ENCODE measurements at regions not wholly inside any gene's neighbourhood (a gene's known extent, or its start where the extent isn't known, plus 50 kb on each side); places are given as distances from the start of the nearest gene placed in this dataset.
A peak's percentile ranks its signal among the peaks of the same experiment; 100 is the strongest.
"Not testable (repeated sequence)": the region's sequence is repeated elsewhere in the genome, so short reads cannot be mapped to it uniquely, and the experiment has no call there.

DNA sequence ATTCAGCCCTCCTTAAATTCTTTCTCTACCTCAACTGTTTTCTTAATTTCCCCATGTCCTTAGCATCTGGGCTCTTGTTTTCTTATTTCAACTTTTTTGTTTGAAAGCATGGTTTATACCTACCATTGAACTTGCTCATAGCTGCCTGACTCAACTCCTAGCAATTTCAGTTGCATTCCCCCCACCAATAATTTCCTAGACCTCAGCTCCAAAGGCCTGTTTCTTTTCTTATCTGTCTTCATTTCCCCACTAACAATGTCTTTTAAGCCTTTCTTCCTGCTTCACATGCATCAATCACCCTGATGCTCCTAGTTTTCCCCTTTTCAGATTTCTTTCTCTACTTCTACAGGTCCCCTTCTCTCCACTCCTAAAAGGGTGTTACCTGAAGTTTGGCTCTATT is 129.7 kb upstream of the PDE4D start:
- no peak overlapping the region for H3K27ac ChIP-seq
- TF ChIP-seq CTCF (conservative IDR thresholded peaks at IDR 0.05): no peak
- no peak for TF ChIP-seq ZFX (IDR thresholded peaks at IDR 0.05)

GRCh38 chr5:60020457-60020856 is 126.9 kb upstream of the PDE4D start:
- no peak overlapping the region for H3K27ac ChIP-seq
- TF ChIP-seq CTCF (conservative IDR thresholded peaks at IDR 0.05) (no peak), ZFX (IDR thresholded peaks at IDR 0.05) (no peak)

DNA sequence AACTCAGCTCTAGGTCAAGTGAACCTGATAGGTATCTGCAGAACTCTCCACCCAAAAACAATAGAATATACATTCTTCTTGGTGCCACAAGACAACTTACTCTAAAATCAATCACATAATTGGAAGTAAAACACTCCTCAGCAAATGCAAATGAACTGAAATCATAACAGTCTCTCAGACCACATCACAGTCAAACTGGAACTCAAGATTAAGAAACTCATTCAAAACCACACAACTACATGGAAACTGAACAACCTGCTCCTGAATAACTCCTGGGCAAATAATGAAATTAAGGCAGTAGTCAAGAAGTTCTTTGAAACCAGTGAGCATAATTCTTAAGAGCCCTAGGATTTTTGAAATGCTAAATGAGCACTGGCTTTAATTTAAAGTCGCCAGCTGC is 125.4 kb upstream of the PDE4D start:
- H3K27ac ChIP-seq: not testable (repeated sequence)

GRCh38 chr5:60018091-60018490 is 124.6 kb upstream of the PDE4D start:
- TF ChIP-seq ZFX (IDR thresholded peaks at IDR 0.05): no peak
- TF ChIP-seq CTCF (conservative IDR thresholded peaks at IDR 0.05): no peak
- H3K27ac ChIP-seq: no peak overlapping the region

GRCh38 chr5:60014331-60014730 is 120.8 kb upstream of the PDE4D start:
- H3K27ac ChIP-seq: no peak overlapping the region
- no peak for TF ChIP-seq CTCF (conservative IDR thresholded peaks at IDR 0.05)
- TF ChIP-seq ZFX (IDR thresholded peaks at IDR 0.05): no peak

DNA sequence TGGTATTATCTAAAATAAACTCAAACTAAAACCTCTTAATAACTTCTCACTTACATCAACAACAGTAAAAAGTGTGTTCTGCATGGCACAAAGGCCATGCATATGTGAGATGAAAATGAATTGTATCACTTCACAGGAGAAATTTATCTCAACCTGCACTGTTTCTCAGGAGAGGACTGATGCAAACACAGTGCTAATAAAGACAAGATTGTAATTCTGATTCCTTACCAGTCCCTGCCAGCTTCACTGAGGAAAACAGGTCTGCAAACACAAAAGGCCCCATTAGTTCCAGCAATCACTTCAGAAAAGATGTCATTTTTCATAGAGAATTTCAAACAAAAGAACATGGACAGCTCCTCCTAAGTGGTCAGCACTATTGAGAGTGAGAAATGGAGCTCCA is 117.3 kb upstream of the PDE4D start:
- no peak for TF ChIP-seq CTCF (conservative IDR thresholded peaks at IDR 0.05)
- no peak for TF ChIP-seq ZFX (IDR thresholded peaks at IDR 0.05)
- H3K27ac ChIP-seq: no peak overlapping the region

GRCh38 chr5:60010328-60010727 is 116.8 kb upstream of the PDE4D start:
- no peak for TF ChIP-seq ZFX (IDR thresholded peaks at IDR 0.05)
- peak; percentile 42 for TF ChIP-seq CTCF (conservative IDR thresholded peaks at IDR 0.05)
- H3K27ac ChIP-seq: no peak overlapping the region

DNA sequence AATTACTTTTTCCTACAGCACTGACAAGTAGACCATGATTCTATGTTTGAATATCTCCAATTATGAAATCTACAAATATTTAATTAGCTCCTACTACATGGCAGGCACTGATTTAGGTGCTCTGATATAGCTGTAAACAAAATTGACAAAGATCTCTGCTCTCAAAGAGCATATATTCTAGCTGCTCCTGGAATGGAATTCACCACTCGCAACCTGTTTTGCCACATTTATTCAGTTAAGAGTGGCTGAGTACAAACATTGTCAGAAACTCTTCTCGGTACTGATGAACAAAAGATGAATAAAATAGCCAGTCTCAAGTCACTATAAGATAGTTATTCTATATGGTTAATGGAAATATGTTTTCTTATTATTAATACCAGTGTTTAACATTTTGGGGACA is 114.2 kb upstream of the PDE4D start:
- TF ChIP-seq CTCF (conservative IDR thresholded peaks at IDR 0.05): no peak
- no peak for TF ChIP-seq ZFX (IDR thresholded peaks at IDR 0.05)

More for the DNA sequence above, 114.2 kb upstream of the PDE4D start:
- H3K27ac ChIP-seq: no peak overlapping the region

Data from C4-2B (cell line).